Mesodermal cell (in vitro differentiated cells): ENCODE measurements at regions not wholly inside any gene's neighbourhood (a gene's known extent, or its start where the extent isn't known, plus 50 kb on each side); places are given as distances from the start of the nearest gene placed in this dataset.

Experiments used
- H3K27ac ChIP-seq: 2 replicates; pipeline ENCODE4 v1.7.0; 2013; ENCODE audit warnings: mild to moderate bottlenecking, low read depth, low read length, moderate library complexity; ENCODE audit not compliant: severe bottlenecking
- H3K36me3 ChIP-seq: 2 replicates; pipeline ENCODE4 v1.7.1; 2013; ENCODE audit warnings: mild to moderate bottlenecking, low read length, moderate library complexity; ENCODE audit not compliant: control insufficient read depth, insufficient read depth
- H3K4me1 ChIP-seq: one replicate; pipeline ENCODE4 v1.7.1; 2013; ENCODE audit warnings: mild to moderate bottlenecking, low read length; ENCODE audit not compliant: insufficient read depth, control insufficient read depth, poor library complexity, severe bottlenecking
- H3K4me3 ChIP-seq: 2 replicates; pipeline ENCODE4 v1.7.0; 2013; ENCODE audit warnings: low read length, control low read depth, mild to moderate bottlenecking; ENCODE audit not compliant: insufficient read depth, poor library complexity, severe bottlenecking; ENCODE audit errors: extremely low read depth
- H3K9me3 ChIP-seq: 2 replicates; pipeline ENCODE4 v1.7.1; 2013; ENCODE audit warnings: mild to moderate bottlenecking, low read length, moderate library complexity; ENCODE audit not compliant: control insufficient read depth
- WGBS, 2 experiments: methylation state at CpG; one replicate each; pipeline ENCODE4 v1.1.5; 2013; ENCODE audit warnings: missing lambda C conversion rate in 2 of 2; ENCODE audit not compliant: insufficient coverage in 2 of 2; 5-methylcytosine and 5-hydroxymethylcytosine counted together

GRCh38 chr15:91553196-91553854 lies 300.2 kb upstream of the SLCO3A1 start:
- Histone ChIP-seq H3K9me3 (no peaks in the 10 kb centered on the region), H3K27ac (no peak overlapping the region), H3K4me1 (peaks cover 3% of the 10 kb centered on the region), H3K4me3 (no peak overlapping the region), H3K36me3 (no peaks in the 10 kb centered on the region)
- 49 to 52% methylated on average over 2 to 4 of the region's 6 CpGs for WGBS, 2 experiments

DNA sequence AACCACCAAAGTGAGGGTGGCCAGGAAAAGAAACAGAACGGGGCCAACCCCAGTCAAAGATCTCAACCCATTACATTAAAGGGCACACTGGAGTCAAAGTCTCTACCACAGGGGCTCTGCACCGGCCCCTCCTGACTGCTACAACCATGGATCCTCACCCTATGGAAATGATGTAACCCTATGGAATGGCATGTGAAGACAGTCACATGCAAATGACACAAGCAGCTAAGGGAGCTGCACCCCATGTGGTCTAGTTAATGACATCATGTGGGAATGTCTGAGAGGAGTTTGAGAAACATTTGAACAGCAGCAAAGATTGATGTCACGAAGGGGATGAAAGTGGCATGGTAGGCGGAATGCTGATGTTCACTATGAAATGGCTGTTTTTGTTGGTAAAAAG lies 298.2 kb upstream of the SLCO3A1 start:
- Histone ChIP-seq H3K4me1 (peaks cover 3% of the 10 kb centered on the region), H3K36me3 (no peaks in the 10 kb centered on the region), H3K27ac (no peak overlapping the region), H3K9me3 (no peaks in the 10 kb centered on the region), H3K4me3 (no peak overlapping the region)
- 85 to 100% methylated on average over 2 to 3 of the region's 4 CpGs for WGBS, 2 experiments

DNA sequence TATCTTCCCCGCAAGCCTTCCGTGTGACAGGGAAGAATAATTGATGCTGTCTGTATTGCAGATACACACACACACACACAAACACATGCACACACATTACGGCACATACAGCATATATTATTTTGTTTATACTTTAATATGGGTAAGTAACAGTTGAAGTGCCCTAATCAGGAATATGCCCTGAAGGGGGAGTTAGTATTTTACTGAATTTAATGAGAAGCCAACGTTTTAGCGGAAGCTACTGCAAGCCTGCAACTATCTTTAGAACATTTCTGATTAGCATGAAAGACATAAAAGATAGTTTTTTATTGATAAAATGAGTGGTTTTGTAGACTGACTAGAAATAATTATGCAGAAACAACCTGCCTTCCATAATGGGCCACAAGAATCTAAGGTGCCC lies 296.6 kb upstream of the SLCO3A1 start:
- 100% methylated on average over 1 of the region's 5 CpGs; no CpG with 5 or more reads in 1 of the 2 experiments for WGBS, 2 experiments
- Histone ChIP-seq H3K9me3 (no peaks in the 10 kb centered on the region), H3K27ac (no peak overlapping the region), H3K36me3 (no peaks in the 10 kb centered on the region), H3K4me1 (peaks cover 5% of the 10 kb centered on the region), H3K4me3 (no peak overlapping the region)

DNA sequence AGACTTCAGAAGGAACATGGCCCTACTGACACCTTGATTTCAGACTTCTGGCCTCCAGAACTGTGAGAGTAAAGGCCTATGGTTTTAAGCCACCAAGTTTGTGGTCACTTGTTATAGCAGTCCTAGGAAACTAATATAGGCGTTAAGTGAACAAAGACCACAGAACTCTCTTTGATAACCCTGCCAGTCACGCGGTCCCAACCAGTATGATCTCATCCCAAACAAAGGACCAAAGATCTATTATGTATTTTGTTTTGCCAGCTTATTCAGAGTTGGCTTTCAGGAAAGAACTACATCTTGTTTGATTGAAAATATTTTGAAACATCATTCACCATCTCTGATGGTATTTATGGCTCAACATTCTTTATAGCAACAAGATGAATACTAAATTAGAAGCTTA lies 294.4 kb upstream of the SLCO3A1 start:
- H3K4me3 ChIP-seq: no peak overlapping the region
- no peaks in the 10 kb centered on the region for H3K9me3 ChIP-seq
- no peaks in the 10 kb centered on the region for H3K36me3 ChIP-seq
- peaks cover 5% of the 10 kb centered on the region for H3K4me1 ChIP-seq
- WGBS, 2 experiments: no CpG with 5 or more reads among the region's 3 CpGs
- no peak overlapping the region for H3K27ac ChIP-seq

DNA sequence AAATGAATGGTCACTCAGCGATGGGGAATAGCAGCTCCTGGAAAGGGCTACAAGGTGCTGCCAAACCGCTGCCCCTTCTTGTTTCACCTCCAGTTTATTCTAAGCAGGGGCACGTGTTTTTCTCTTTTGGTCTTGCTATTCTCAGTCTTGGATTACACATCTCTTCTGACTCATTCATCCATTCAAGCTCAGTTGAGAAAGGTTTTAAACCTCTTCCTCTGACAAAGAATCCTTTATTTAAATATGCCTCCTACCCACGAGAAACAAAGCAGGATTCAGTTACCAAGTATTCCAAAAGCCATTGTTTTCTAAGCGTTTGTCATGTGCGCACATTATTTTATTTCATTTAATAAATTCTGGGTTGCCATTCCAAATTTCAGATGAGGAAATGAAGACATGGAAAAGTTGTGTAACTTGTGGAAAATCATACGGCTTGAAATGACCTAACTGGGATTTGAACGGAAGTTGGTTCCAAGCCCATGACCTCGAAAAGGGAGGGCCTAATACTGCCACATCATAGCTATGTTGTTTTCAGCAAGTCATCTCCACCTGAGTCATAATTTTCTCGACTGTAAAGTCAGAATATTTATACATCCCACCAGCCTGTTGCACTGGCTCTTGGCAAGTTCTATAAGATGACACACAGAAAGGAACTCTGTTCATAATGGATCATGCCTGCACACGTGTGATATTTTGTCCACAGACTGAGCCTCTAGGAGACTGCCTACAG lies 292.0 kb upstream of the SLCO3A1 start:
- Histone ChIP-seq H3K4me3 (no peak overlapping the region), H3K9me3 (no peaks in the 10 kb centered on the region), H3K36me3 (no peaks in the 10 kb centered on the region), H3K4me1 (peaks cover 2% of the 10 kb centered on the region), H3K27ac (no peak overlapping the region)
- WGBS, 2 experiments: 85 to 88% methylated on average over 8 to 10 of the region's 11 CpGs

GRCh38 chr15:91562698-91563097 lies 290.8 kb upstream of the SLCO3A1 start:
- no peaks in the 10 kb centered on the region for H3K36me3 ChIP-seq
- 67% methylated on average over 1 of the region's 2 CpGs; no CpG with 5 or more reads in 1 of the 2 experiments for WGBS, 2 experiments
- no peak overlapping the region for H3K4me3 ChIP-seq
- H3K9me3 ChIP-seq: no peaks in the 10 kb centered on the region
- no peak overlapping the region for H3K27ac ChIP-seq
- H3K4me1 ChIP-seq: peaks cover 2% of the 10 kb centered on the region

DNA sequence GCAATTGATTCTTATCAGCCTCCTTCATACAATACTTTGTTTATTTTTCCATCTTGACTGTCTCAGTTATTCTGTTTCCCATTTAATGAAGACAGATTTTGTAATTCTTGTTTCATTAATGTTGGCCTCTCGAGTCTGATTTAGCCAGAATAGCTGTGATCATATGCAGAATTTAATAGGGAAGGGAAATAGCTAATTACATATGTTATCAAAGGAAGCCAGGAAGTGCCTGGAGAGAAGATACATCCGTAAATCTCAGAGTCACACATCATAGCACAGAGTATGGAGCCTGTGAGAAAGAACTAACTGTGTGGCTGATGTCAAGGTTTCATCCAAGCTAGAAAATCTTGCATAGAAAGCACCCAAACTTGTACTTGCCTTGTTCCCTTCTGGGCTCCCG lies 288.9 kb upstream of the SLCO3A1 start:
- Histone ChIP-seq H3K27ac (no peak overlapping the region), H3K36me3 (no peaks in the 10 kb centered on the region), H3K9me3 (no peaks in the 10 kb centered on the region), H3K4me1 (peaks cover 2% of the 10 kb centered on the region), H3K4me3 (no peak overlapping the region)
- WGBS, 2 experiments: 86% methylated on average over 2 of the region's 3 CpGs; no CpG with 5 or more reads in 1 of the 2 experiments

GRCh38 chr15:91566141-91566540 lies 287.4 kb upstream of the SLCO3A1 start:
- no peak overlapping the region for H3K4me3 ChIP-seq
- H3K9me3 ChIP-seq: no peaks in the 10 kb centered on the region
- H3K36me3 ChIP-seq: no peaks in the 10 kb centered on the region
- WGBS, 2 experiments: 100% methylated on average over 1 of the region's 4 CpGs; no CpG with 5 or more reads in 1 of the 2 experiments
- H3K4me1 ChIP-seq: peaks cover 2% of the 10 kb centered on the region
- H3K27ac ChIP-seq: no peak overlapping the region

DNA sequence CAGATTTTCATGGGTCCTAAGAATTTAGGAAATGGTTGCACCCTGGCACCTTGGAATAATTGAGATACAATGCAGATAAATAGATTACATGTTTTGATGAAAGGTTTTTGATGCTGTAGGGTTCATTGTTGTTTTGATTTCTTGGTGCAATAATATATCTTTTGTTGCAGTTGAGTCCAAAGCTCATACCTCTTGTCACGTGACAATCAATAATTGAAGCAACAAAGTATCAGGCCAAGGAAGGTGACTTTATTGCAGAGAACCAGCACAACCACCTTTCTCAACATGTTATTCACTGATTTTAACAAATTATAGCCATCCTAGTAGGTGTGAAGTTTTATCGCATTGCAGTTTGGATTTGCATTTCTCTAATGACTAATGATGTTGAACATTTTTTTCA lies 285.5 kb upstream of the SLCO3A1 start:
- Histone ChIP-seq H3K4me1 (no peaks in the 10 kb centered on the region), H3K27ac (no peak overlapping the region), H3K36me3 (no peaks in the 10 kb centered on the region), H3K4me3 (no peak overlapping the region), H3K9me3 (no peaks in the 10 kb centered on the region)
- WGBS, 2 experiments: 67% methylated on average over 1 of the region's 2 CpGs; no CpG with 5 or more reads in 1 of the 2 experiments

GRCh38 chr15:91572110-91572509 lies 281.4 kb upstream of the SLCO3A1 start:
- Histone ChIP-seq H3K36me3 (no peaks in the 10 kb centered on the region), H3K27ac (no peak overlapping the region), H3K9me3 (no peaks in the 10 kb centered on the region), H3K4me1 (no peaks in the 10 kb centered on the region), H3K4me3 (no peak overlapping the region)
- WGBS, 2 experiments: 94 to 95% methylated on average over 4 of the region's 5 CpGs

- H3K27ac ChIP-seq: no peak overlapping the region
Measured at GRCh38 chr15:91576096-91576495, 277.4 kb upstream of the SLCO3A1 start.

More at GRCh38 chr15:91576096-91576495, 277.4 kb upstream of the SLCO3A1 start:
- Histone ChIP-seq H3K36me3 (no peaks in the 10 kb centered on the region), H3K4me3 (no peak overlapping the region), H3K9me3 (no peaks in the 10 kb centered on the region), H3K4me1 (no peaks in the 10 kb centered on the region)
- WGBS, 2 experiments: 68 to 71% methylated on average over 1 to 2 of the region's 4 CpGs
